Tibial nerve (tissue), 3 donors: ENCODE measurements at regions not wholly inside any gene's neighbourhood (a gene's known extent, or its start where the extent isn't known, plus 50 kb on each side); places are given as distances from the start of the nearest gene placed in this dataset.

Experiments used
- CTCF ChIP-seq, 5 experiments: fragments of 200-600 bp in 3 of 5; fragments of 450-650 bp in 2 of 5; sonication (generic) in 3 of 5; IDR thresholded peaks; one replicate each; pipeline ENCODE4 v1.5.1; 2016 to 2019; ENCODE audit warnings: antibody characterized with exemption in 5 of 5, mild to moderate bottlenecking in 3 of 5, moderate library complexity in 2 of 5
- POLR2A ChIP-seq, 2 donors: fragments of 450-650 bp; IDR thresholded peaks; one replicate each; pipeline ENCODE4 v1.6.1; 2017; ENCODE audit warnings: antibody characterized with exemption in 2 of 2, mild to moderate bottlenecking in 2 of 2, moderate library complexity in 2 of 2

GRCh38 chr1:239222999-239223398, 163.4 kb upstream of the CHRM3 start:
- no peak for TF ChIP-seq POLR2A (IDR thresholded peaks at IDR 0.05)
- no peak for TF ChIP-seq CTCF (IDR thresholded peaks at IDR 0.05)
